Activated CD8-positive, alpha-beta memory T cell treated with anti-CD3 and anti-CD28 coated beads, Interleukin-2, amount 50 U/mL, for 24 hours (primary cell): ENCODE measurements at regions not wholly inside any gene's neighbourhood (a gene's known extent, or its start where the extent isn't known, plus 50 kb on each side); places are given as distances from the start of the nearest gene placed in this dataset.
"Not testable (repeated sequence)": the region's sequence is repeated elsewhere in the genome, so short reads cannot be mapped to it uniquely, and the experiment has no call there.

Experiments used
- DNase-seq: peaks from one replicate; pipeline ENCODE4 v3.0.0-alpha.2; 2020; ENCODE audit errors: extremely low read depth

- no peak for DNase-seq
Observed at GRCh38 chr3:70635301-70635700, 322.9 kb upstream of the MDFIC2 start.

- no peak for DNase-seq
Observed at GRCh38 chr3:70631716-70632307, 319.4 kb upstream of the MDFIC2 start.

GRCh38 chr3:70621451-70621850, 309.0 kb upstream of the MDFIC2 start:
- no peak for DNase-seq

- DNase-seq = no peak
Observed at GRCh38 chr3:70620956-70621355, 308.5 kb upstream of the MDFIC2 start.

GRCh38 chr3:70620367-70620766, 307.9 kb upstream of the MDFIC2 start:
- DNase-seq = no peak

- DNase-seq = no peak
Observed at GRCh38 chr3:70618151-70618550, 305.7 kb upstream of the MDFIC2 start.

GRCh38 chr3:70617349-70617748, 304.9 kb upstream of the MDFIC2 start:
- not testable (repeated sequence) for DNase-seq

GRCh38 chr3:70615286-70615685, 302.8 kb upstream of the MDFIC2 start:
- no peak for DNase-seq

- no peak for DNase-seq
Observed at GRCh38 chr3:70614111-70614510, 301.7 kb upstream of the MDFIC2 start.

- DNase-seq = no peak
Observed at GRCh38 chr3:70612920-70613319, 300.5 kb upstream of the MDFIC2 start.

- not testable (repeated sequence) for DNase-seq
Observed at GRCh38 chr3:70611667-70612277, 299.3 kb upstream of the MDFIC2 start.

GRCh38 chr3:70608434-70608833, 296.0 kb upstream of the MDFIC2 start:
- no peak for DNase-seq

GRCh38 chr3:70607469-70607868, 295.0 kb upstream of the MDFIC2 start:
- no peak for DNase-seq

- no peak for DNase-seq
Observed at GRCh38 chr3:70606018-70606417, 293.6 kb upstream of the MDFIC2 start.

GRCh38 chr3:70603103-70603502, 290.7 kb upstream of the MDFIC2 start:
- no peak for DNase-seq

GRCh38 chr3:70597312-70597711, 284.9 kb upstream of the MDFIC2 start:
- DNase-seq = no peak

GRCh38 chr3:70583682-70584081, 271.2 kb upstream of the MDFIC2 start:
- DNase-seq = no peak

GRCh38 chr3:70582803-70583202, 270.4 kb upstream of the MDFIC2 start:
- no peak for DNase-seq

- DNase-seq = no peak
Observed at GRCh38 chr3:70580021-70580420, 267.6 kb upstream of the MDFIC2 start.

- no peak for DNase-seq
Observed at GRCh38 chr3:70571696-70572095, 259.3 kb upstream of the MDFIC2 start.

GRCh38 chr3:70570584-70570983, 258.1 kb upstream of the MDFIC2 start:
- DNase-seq = no peak

- no peak for DNase-seq
Observed at GRCh38 chr3:70568626-70569025, 256.2 kb upstream of the MDFIC2 start.

- DNase-seq = no peak
Observed at GRCh38 chr3:70565861-70566260, 253.4 kb upstream of the MDFIC2 start.

- no peak for DNase-seq
Observed at GRCh38 chr3:70564552-70564951, 252.1 kb upstream of the MDFIC2 start.
